ENCODE measurements at regions not wholly inside any gene's neighbourhood (a gene's known extent, or its start where the extent isn't known, plus 50 kb on each side); places are given as distances from the start of the nearest gene placed in this dataset.
A peak's percentile ranks its signal among the peaks of the same experiment; 100 is the strongest.

GRCh38 chr18:42258301-42258965 is 303.4 kb downstream of the PIK3C3 start:
- DNase-seq (ENCODE audit: extremely low read depth, low read depth): no peak

- DNase-seq (ENCODE audit: extremely low read depth, low read depth): no peak
Measured at GRCh38 chr18:42261731-42262130, 306.7 kb downstream of the PIK3C3 start.

DNA sequence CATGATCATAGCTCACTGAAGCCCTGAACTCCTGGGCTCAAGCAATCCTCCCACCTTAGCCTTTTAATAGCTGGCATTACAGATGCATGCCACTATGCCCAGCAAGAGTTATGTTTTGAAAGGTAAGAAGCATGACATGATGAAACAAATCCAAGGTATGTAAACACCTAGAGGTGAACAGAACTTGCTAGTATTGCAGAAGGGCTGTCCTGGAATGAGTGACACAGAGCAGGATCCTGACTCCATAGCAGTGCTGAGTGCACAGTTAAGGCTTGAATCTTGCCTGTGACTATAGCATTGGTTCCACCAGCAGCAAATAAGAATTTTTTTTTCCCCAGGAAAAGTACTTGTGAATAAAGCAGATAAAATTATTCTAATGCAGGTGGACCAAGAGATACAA is 309.5 kb downstream of the PIK3C3 start:
- no peak for DNase-seq (ENCODE audit: extremely low read depth, low read depth)

GRCh38 chr18:42268186-42268725 is 313.2 kb downstream of the PIK3C3 start:
- DNase-seq (ENCODE audit: extremely low read depth, low read depth): no peak

DNA sequence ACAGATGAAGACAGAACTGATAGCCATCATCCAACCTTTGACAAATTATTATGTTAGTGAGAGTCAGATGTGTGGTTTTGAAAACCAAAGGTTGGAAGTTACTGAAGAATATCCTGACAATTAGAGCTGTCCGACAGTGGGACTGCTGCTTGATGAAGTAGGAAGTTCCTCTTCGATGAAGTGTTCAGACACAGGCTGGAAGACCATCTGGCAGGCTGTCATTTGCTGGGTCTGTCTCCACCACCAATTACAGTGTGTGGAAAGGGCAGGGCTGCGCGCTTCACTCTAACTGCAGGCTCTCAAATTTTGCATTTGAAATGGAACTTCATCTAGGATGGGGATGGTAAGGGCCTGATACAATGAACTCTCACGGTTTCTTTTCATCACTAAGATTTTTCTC is 313.8 kb downstream of the PIK3C3 start:
- DNase-seq (ENCODE audit: extremely low read depth, low read depth): no peak

- DNase-seq (ENCODE audit: extremely low read depth, low read depth): no peak
Measured at GRCh38 chr18:42271647-42272414, 316.8 kb downstream of the PIK3C3 start.

DNA sequence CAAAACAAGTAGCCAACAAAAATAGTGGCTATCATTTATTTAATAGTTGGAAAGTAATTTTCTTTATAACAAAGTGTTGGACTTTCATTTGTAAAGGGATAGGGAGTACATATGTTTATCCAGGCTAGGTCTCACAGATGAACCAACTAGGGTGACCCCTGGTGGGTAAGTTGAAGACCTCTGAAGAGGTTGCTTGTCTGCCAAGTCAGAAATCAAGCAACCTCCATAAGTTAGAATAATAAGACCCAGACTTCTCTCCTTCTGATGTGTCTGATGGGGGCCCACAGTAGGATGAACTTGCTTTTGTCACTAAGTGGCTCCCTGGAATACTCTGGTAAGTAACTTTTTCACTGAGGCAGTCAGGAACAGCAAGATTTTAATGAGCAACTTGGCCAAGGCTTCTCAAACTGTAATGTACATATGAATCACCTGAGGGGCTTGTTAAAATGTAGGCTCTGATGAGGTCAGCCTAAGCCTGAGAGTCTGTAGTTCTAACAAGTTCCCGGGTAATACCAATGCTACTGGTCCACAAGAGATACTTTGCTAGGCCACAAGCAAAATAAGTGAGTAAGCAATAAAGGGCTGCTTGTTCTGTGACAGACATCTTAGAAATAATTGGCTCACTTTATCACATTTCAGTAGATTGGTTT is 319.6 kb downstream of the PIK3C3 start:
- no peak for DNase-seq (ENCODE audit: extremely low read depth, low read depth)

DNA sequence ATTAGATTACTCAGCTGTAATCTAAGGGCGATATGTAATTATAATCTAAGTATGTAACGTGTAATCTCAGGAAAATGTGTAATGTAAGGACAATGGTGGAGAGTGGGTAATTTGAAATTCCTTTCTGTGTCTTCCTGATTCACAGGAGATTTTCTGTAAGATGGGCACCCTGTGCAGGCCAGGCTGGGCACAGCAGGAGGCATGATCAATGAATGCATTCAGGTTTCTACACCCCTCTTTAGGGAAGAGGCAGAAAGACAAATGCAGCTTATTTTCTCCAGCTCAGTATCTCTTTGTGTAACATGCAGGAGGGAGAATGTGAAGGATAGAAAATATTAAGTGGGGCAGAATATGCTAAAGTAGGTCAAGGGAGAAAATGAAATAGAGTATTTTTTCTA is 320.1 kb downstream of the PIK3C3 start:
- DNase-seq (ENCODE audit: extremely low read depth, low read depth): no peak

GRCh38 chr18:42275949-42276730 is 321.1 kb downstream of the PIK3C3 start:
- no peak for DNase-seq (ENCODE audit: extremely low read depth, low read depth)

- no peak for DNase-seq (ENCODE audit: extremely low read depth, low read depth)
Measured at GRCh38 chr18:42281124-42281523, 326.1 kb downstream of the PIK3C3 start.

DNA sequence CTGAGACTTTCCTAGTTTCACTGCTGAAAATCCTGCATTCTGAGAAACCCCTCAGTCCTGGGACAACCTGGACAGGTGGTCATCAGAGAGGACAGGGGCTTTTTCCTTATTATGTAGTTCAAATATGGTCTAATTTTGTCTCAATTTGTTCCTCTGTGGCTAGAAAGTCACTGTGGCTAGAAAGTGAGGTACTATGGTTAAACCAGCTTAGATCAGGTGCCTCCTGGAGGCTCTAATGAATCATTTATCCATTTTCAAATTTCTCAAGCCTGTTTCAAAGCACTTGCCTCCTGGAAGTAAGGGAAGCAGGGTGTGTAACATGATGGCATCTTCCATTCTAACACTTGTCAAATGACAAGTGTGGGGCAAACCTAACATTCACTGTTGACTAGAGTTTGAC is 326.8 kb downstream of the PIK3C3 start:
- no peak for DNase-seq (ENCODE audit: extremely low read depth, low read depth)

GRCh38 chr18:42287047-42287446 is 332.0 kb downstream of the PIK3C3 start:
- DNase-seq (ENCODE audit: extremely low read depth, low read depth): no peak

DNA sequence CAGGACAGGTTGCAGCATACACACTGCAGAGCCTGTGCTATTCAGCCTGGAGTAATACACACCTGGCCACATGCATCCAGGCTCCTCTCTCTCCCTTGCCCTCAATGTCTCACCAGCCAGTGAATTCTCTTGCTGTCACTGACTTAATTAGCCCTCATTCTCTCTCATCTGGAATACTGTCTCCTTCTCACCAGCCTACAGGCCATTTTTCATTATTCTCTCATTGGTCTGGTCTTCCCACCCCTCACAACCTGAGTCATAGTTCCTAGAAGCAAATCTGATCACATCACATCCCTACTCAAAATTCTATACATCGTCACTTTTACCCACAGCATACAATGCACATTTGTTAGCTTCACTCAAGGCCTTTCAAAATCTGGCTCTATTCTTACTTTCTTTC is 333.1 kb downstream of the PIK3C3 start:
- DNase-seq (ENCODE audit: extremely low read depth, low read depth): no peak

- DNase-seq (ENCODE audit: extremely low read depth, low read depth): no peak
Measured at GRCh38 chr18:42289526-42289925, 334.5 kb downstream of the PIK3C3 start.

DNA sequence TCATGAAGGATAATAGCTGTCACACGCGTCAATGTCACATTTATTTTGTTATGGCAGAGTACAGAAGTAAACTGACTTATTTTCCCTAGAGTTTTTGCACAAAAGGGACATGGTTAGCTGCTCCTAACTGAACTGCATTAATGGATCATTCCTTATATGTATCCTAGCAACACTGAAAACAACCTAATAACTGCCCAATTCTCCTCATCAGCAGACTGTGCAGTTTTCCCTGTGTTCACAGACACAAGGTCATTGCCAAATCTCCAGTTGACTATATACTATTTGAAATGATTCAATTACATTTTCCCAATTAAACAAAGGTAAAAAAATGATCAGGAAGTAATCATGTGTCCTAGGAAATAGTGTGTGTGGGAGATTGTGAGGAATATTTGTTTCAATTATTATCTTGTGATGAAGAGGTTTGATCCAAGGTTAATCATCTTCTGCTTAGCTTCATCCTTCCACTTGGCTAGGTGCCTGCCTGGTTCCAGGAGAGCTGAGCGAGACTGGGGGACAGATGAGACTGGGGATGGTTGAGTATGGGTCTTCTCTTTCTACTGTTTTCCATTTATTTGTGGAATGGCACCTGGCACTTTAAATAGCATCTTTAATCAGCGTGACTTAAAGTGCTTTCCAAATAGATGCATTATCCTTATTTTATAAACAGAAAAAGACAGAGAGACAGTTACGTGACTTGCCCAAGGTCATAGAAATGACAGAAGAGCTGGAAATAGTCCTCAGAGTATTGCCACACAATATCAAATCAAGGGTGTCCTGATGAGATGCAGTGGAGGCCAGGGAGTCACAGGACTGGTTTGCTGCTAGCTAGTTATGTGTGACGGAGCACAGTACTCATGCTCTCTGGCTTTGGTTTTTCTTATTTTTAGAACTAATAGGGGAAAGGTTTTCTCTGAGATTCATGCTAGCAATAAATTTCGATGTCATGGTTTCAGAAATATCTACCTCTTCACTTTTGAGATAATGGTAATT is 335.6 kb downstream of the PIK3C3 start:
- no peak for DNase-seq (ENCODE audit: extremely low read depth, low read depth)

- DNase-seq (ENCODE audit: extremely low read depth, low read depth): no peak
Measured at GRCh38 chr18:42292654-42293053, 337.6 kb downstream of the PIK3C3 start.

DNA sequence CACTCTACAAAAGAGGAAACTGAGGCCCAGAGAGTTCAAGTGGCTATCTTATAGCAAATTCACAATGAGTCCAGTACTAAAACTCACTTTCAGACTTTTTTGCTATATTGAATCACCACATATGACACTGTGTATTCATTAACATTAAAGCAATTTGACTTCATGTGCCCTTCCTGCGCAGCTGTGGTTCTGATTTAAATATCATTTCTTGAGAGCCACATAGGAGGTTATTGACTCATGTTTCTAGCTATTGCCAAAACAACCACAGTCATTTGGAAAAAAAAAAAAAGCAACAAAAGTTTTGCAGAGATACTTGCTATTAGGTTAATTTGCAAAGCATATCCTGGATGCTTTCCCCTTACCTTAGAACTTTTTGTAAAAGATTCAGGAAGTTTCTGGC is 341.2 kb downstream of the PIK3C3 start:
- no peak for DNase-seq (ENCODE audit: extremely low read depth, low read depth)

DNA sequence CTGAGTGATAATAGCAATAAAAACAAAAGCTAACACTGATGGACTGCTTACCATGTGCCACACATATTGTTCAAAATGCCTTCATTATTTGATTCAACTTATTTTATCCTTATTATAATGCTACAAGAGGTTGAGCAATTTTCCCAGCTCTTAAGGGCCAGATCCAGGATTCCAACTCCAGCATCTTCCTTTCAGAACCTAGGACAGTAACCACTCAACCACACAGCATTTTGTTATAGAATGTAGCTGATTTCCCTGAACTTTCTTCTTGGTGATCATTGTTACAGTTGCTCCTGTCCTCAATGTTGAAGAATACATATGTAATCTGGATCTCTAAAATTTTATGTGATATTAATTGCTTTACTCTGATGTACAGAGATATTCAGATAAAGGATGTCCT is 341.7 kb downstream of the PIK3C3 start:
- DNase-seq (ENCODE audit: extremely low read depth, low read depth): no peak

DNA sequence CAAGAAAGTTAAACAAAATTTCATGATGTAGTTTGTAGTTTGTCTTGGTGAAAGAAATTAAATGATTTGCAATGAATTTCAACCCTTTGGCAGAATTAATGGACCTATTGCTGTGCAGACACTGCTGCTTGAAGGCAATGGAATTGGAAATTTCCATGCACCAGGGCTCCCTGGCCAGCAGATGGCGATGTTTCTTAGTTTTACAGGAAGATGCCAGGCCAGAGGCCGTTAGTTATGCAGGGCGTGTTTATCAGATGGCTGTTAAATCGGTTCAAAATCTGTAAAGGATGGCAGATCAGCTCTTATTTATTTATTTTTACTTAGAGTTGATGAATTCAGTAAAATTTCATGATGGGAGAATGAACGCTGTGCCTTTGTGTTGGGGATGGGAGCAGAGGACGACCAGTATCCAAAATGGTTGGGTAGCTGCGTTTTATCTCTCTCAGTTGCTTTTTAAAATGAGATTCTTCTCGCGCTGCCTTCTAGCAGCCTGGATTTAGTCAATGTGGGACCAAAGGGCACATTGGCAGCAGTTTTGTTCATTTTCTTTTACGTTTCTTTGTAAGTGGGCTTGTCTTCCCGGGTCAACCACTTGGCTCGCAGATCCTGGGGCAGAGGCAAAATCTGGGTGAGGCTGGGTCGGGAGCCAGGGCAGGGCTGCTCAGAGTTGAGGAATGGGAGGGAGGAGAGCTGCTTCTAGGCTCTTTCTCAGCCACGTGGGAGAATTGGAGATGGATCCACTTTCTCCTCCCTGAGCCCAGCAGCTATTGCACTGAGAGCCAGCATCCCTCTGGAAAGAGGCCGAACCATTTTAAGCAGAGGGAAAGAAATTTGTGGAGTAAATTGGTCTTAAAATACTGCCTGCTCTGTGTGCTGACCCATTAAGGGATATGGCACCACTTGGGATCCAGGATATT is 344.0 kb downstream of the PIK3C3 start:
- DNase-seq (ENCODE audit: extremely low read depth, low read depth): peak; percentile 56
